GM18519 (cell line): ENCODE measurements at regions not wholly inside any gene's neighbourhood (a gene's known extent, or its start where the extent isn't known, plus 50 kb on each side); places are given as distances from the start of the nearest gene placed in this dataset.
"Not testable (repeated sequence)": the region's sequence is repeated elsewhere in the genome, so short reads cannot be mapped to it uniquely, and the experiment has no call there.

Experiments
- ATAC-seq: cut with Tn5 transposase; IDR thresholded peaks from one replicate; pipeline ENCODE4 v1.9.1; 2021; ENCODE audit warnings: mild to moderate bottlenecking, moderate library complexity; ENCODE audit not compliant: unreplicated experiment, low FRiP score

DNA sequence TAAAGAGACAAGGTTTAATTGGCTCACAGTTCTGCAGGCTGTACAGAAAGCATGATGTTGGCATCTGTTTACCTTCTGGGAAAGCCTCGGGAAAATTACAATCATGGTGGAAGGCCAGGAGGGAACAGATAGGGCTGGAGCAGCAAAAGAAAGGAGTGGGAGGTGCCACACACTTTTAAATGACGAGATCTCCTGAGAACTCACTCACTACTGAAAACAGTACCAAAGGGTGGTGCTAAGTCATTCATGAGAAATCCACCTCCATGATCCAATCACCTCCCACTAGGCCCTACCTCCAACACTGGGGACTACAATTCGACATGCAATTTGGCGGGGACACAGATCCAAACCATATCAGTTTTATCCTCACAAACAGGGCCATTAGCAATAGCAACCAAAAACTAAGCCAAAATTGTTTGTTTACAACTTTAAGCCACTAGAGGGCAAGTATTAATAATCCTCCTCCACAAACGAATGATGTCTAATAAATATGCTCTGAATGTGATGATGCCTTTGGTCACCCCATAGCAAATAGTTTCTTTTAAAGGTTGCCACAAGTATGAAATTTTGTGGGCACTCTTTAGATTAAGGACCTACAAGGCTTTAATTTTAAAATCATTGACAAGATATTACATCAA is 129.2 kb upstream of the NRBF2 start:
- no peak for ATAC-seq

DNA sequence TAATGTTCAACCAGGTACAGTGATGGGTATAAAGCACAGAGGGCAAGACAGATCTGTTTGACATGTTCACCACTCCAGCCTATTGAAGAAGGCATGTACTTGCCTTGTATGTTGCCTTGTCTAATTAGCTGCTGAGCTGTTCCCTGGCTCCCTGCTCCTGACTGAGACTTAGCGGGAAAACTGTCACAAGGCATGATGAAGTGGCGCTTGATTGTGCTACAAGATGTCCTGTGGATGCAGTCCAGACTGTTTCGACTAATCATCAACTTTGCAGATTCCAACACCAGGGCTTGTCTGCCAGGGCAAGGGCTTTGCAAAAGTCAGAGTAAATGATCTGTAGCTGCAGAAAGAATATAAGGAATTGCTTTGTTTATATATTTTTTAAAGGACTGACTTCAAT is 136.2 kb upstream of the NRBF2 start:
- no peak for ATAC-seq

DNA sequence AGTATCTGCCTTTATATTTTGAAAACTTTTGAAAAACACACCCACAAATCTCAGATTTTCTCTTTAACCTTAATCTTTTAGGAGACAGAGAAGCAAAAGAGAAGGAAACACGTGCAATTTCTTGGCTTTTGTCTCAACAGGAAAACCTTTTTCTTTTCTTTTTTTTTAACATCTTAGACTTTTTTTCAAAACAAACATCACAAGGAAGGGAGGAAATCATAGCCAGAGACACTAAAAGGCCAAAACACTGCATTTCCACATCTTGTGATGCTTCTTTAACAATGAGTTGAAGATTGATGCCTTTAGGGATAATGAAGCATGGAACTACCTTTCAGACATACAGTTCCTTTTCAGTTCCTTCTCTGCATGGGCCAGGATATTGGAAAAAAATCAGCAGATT is 136.6 kb upstream of the NRBF2 start:
- ATAC-seq, result no peak

DNA sequence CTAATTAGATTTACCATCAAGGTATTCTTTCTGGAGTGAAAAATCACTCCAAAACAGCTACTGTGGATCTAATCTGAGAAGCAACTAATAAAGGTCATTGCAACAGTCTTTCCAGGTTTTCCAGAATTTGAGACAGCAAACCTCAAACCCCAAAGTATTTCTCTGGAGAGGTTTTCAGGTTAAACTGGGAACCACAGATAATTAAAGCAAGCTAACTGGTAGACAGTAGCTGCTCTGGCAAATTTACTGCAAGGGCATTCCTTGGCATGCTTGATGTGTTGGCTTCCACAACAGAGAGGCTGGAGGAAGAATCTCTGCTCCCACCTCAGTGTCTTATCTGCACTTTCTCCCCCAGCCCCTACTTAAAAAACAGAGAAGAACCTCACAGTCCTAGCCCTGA is 140.0 kb upstream of the NRBF2 start:
- no peak for ATAC-seq

DNA sequence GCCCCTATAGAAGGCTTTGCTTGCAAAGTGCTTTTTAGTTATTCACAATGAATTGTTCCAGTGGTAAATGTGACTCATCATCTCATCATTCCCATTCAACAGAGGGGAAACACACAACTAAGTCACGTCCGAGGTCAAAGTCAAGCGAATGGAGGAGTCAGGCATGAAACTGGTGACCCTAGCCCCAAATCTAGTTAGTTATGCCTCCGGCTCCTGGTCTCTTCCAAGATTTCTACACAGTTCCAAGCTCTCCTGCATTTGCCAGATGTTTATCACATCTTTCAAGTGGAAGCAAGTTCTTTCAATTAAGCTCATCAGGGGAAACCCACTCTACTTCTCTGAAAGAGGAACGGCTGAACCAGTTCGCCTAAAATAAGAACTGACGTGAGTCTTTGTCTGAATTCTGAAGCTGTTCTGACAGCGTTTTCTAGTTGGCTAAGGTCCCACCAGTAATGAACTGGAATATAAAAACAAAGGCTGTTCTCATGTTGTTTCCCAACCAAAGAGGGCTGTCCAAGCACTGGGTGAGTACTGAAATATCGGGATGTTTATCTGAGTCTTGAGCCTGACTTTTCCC is 140.9 kb upstream of the NRBF2 start:
- peak; percentile 70 for ATAC-seq

DNA sequence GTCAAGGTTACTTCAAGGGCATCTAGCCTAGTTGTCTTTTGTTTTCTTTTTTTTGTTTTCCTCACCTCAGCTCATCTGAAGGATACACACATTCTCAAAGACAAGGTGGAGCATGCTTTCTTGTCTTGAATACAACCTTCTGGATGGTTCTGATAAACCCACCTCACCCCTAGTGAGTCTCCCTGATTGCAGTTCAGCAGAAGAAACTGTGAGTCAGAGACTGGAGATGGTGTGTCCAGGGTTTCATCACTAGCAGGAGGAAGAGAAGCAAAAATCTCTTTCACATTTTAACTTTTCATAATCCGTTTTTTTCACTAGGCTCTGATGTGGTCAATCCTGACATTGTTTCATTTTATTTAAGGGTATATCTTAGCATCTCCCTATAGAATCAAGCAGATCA is 143.0 kb upstream of the NRBF2 start:
- no peak for ATAC-seq

DNA sequence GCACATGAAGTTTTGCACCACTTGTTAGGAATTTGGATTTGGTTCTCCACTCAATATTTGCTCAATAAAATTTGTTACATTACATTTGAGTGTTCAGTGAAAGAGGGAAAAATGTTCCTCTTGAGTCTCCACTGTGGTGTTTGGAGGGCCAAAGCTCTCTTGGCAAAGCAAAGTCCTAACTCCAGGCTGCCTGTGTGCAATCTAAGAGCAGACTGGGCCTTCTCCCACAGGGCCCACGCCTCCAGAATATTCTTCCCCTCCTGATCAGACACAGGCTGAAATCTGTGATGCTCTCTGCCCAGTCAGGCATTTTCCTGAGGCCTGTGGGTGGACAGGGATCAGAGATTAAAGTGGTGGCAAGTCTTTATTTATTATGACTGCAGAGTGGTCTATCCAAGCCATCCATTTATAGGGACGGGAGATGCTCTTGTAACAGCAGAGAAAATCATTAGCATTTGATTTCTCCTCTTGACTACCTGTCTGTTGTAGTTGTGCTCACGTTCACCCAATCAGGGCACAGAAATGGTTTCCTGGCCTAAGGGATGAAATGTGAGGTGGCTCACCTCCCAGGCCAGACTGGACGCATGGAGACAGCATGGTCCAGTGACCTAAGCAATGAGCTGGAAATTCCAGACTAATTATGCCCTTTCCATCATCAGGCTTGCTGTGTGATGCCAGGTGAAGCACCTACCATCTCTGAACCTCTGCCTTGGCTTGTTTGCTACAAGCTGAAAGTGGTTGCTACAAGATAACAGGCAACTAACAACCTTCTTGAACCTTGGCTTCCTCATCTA is 147.1 kb upstream of the NRBF2 start:
- no peak for ATAC-seq

DNA sequence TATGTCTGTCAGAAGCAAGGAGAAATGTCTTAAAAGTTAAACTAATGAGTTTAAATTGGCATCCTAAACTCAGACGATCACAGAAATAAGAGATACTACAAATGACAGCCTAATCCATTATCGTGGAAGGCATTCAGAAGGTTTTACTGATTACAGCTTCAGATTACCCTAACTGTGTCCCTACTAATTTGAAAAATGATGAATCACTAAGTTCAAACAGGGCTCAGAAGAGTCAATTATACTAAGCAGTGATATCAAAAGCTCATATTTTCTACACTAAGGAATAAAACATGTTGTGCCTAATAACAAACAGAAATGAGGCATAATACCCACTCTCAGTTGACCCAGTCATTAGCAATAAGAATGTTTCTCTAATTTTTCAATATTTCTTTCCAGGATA is 152.0 kb upstream of the NRBF2 start:
- ATAC-seq, result no peak

DNA sequence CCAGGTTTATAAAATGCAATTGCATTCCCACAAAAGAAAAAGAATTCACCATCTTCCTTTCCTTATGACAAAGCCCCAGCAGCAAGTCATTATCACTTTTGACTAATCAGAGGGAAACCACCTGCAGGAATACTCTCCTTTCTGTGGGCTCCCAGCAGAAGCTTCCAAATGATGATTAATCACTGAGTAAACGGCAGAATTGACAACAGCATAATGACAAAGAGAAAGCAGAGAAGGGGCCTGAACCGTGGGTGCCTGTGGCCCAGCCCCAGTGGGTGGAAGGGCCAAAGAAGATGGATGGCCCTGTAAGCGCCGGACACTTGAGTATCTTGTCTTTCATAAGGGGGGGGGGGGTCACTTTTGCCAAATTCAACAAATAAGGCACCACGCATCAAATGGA is 152.4 kb upstream of the NRBF2 start:
- no peak for ATAC-seq

DNA sequence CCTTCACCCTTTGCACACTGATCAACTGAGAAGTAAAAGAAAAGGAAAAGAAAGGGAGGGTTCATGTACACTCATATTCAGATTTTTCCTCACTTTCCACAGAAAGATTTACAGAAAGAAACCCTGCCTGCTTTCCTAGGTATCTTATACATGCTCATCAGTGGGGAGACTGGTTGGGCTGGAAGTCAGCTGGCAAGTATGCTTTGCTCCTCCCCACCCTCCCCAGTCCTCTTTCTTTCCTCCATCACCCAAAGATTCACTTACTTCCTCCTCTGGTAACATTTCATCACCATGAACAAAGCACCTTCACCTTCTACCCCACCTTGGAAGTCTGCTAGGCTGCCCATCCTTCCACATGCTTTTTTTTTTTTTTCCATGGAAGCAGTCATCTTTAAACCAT is 153.2 kb upstream of the NRBF2 start:
- ATAC-seq, result no peak

DNA sequence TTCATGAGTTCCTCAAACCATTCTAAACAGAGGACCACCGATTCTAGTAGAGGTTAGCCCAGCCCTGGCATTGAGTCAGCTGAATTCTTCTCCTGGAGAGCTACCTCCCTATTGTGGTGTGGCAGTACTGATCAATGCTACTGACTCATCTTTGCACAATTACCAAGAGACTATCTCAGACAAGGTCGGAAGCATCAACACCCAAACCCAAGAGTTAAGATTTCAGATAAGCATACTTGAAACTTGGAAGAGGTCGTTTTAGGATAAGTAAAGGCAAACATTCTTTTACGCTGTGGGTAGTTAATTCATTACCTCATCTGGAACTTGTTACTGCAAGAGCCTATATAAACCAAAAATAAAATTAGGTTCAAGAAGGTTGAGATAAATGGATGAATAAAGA is 154.6 kb upstream of the NRBF2 start:
- ATAC-seq, result no peak

DNA sequence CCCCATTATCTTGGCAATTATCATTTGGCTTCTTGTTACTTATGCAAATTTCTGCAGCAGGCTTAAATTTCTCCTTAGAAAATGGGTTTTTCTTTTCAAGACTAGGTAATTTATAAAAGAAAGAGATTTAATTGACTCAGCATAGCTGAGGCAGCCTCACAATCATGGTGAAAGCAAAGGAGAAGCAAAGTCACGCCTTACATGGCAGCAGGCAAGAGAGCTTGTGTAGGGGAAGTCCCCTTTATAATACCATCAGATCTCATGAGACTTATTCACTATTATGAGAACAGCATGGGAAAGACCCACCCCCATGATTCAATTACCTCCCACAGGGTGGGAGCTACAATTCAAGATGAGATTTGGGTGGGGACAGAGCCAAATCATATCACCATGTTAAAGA is 158.3 kb upstream of the NRBF2 start:
- ATAC-seq, result not testable (repeated sequence)

DNA sequence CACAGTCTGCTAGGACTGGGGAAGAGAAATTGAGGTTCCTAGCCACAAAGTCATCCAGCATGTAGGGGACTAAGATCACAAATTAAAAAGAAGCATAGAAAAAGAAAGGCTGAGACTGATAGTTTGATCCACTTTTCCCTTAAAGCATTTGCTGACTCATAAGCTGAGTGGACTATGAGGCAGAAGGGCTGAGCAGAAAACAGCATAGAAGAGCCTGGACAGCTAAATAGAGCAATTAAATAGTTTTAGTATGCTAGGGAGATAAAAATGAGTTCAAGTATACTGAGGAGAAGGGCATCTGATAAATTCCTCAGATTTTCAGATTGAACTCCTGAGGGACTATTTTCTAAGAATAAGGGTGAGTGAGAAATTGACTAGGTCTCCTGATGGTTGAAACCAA is 155.9 kb upstream of the EGR2 start:
- ATAC-seq, result no peak

DNA sequence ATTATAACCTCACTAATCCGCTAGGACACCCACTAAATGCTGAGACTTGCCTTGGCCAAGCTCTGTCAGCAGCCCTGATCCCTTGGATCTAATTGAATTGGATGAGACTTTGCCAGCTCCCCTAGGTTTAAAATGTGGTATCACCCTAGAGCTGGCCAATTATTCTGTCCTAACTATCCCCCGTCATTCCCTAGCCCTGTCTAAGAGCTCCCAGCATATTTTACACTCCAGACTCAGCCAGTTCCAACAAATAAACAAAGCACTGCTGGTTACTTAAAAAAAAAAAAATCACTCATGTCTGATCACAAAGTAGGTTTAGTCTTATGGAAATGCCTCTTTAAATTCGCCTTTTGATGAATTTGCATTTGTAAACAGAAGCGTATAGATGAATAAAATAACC is 147.9 kb upstream of the EGR2 start:
- ATAC-seq, result no peak

DNA sequence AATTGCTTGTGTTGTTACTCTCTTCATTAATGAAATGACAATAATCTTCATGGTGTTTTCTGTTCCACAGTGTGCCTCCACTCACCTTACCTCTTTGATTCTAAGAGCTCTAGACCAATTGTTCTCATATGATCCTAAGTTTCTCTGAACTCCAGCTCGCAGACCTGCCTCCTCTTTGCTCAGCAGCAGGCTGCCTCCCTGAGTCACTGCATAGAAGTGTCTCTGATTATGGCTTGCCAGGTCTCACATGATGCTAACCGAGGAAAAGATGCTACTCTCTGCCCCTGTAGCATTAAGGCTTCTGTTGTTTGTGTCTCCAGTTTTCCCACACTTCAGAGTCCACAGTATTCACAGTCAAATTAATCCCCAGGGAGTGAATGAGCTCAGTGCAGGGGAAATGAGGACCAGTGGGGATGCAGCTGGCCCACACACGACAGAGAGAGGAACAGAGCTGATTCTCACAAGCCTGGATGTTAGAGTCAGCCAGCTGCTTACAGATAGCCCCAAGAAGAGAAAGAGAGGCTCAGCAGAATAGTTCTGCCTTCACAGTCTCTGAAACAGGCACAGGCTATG is 145.9 kb upstream of the EGR2 start:
- ATAC-seq, result no peak

DNA sequence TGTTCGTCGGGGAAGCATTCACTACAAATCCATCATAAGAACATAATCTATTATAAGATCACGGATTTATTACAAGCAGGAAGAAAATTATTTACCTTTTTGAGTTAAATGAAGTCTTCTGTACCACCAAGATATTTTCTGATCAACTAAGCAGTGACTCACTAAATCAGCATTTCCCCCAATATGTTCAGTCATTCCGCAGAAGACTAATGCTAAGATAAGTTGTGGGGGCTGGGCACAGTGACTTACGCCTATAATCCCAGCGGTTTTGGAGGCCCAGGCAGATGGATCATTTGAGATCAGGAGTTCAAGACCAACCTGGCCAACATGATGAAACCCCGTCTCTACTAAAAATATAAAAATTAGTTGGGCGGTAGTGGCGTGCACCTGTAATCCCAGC is 144.2 kb upstream of the EGR2 start:
- ATAC-seq, result no peak

DNA sequence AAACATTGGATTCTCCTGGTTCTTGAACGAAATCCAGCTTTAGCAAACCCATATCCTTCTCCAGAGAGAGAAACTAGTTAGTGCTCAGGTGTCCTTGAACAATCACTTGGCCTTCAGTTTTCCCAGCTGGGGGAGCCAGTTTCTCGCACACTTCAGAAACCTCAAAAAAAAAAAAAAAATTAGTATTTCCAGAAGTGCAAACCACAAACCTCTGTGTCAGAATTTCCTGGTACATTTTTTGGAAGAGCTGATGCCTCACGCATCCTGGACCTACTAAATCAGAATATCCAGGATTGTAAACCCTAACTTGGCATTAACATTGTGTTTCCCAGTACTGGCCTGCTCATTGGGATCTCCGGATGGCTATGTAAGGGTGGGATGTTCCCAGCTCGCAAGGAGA is 143.4 kb upstream of the EGR2 start:
- ATAC-seq, result no peak

DNA sequence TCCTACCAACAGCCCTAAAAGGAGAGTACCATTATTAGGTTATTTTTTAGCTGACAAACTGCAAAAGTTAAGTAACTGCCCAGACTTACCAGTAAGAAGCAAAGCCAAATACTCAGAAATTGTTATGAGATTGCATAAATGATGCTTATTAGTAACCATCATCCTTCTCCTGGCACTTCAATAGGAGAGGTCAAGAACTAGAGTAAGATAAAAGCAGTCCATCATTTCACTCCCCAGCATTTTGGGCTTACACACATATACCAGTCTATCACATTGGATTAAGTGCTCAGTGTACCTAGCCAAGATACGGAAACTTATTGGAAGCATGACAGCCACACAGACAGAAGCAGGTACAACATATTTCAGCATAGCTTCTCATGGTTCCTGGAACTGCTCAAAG is 142.8 kb upstream of the EGR2 start:
- no peak for ATAC-seq

DNA sequence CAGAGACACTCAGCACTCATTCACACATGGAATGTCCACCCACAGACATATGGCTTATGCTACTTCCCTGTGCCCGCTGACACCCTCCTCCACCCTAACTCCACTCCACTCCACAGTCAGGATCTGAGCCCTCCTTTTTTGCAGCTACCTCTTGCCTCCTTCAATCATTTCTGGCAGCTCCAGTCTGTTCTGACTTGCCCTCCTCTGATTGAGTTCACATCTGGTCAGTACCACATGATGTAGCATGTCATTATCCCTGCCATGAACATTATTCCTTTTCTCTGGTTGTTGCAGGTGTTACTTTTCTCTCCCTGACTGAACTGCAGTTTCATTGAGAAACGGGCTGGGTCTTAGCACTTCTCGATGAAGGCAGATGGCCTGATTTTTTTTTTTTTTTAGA is 130.1 kb upstream of the EGR2 start:
- no peak for ATAC-seq

DNA sequence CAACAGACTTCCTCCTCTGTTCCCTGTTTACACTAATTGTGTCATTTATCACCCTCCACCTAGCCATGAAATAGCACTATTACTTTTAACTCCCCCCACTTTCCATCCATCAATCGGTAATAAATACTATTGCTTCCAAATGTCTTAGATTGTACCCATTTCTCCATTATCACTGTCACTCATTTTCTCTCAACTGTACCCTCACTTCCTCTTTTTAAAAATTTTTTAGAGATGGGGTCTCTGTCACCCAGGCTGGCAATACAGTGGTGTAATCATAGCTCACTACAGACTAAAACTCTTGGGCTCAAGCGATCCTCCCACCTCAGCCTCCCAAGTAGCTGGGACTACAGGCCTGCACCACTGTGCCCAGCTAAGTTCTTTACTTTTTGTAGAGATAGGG is 123.5 kb upstream of the EGR2 start:
- no peak for ATAC-seq

DNA sequence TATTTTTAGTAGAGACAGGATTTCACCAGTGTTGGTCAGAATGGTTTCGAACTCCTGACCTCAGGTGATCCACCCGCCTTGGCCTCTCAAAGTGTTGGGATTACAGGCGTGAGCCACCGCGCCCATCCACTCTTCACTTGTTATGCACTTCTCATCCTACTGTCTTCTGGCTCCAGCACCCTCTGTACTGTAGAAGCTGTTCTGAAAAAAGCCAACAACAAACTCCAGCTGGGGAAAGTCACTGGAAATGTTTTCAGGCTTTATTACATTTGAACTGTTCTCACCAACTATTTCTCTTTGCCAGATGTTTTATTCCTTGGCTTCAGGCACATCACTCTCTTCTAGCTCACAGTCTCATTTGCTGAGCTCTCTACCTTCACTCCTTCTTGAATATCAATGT is 122.5 kb upstream of the EGR2 start:
- ATAC-seq, result no peak

DNA sequence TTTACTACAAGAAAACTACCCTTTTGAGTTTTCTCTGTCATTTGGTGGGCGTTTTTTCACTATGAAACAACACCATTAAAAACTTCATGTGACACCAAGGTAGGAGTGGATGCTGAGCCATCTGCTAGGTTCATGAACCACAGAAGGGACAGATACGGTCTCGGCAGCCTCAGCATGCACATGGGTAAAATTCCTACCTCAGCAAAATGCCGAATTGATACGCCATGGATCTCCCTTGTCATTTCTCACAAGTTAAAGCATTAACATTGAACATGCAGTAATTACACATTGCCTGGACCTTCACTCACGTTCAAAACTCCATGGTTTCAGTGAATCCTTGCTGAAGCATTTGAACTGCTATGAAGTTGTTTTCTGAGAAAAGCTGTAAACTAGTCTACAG is 121.5 kb upstream of the EGR2 start:
- ATAC-seq, result no peak
